IMR-90 (cell line): ENCODE measurements at regions not wholly inside any gene's neighbourhood (a gene's known extent, or its start where the extent isn't known, plus 50 kb on each side); places are given as distances from the start of the nearest gene placed in this dataset.

Source experiments
- ATAC-seq: fragments of 200-7000 bp; cut with Tn5 transposase; 2 replicates; pipeline ENCODE4 v1.9.1; 2020; ENCODE audit warnings: low read depth, mild to moderate bottlenecking, moderate library complexity
- BruUV-seq: library from RNA; stranded (reverse); fragments of 400-500 nt; replicated peaks from 2 replicates; lab custom pipeline; 2021; lab: Mats Ljungman, UMichigan
- CTCF ChIA-PET: fragments of 300-600 bp; formaldehyde crosslinking; extraction: SDS; loops from one replicate; lab custom pipeline; 2021; ENCODE audit warnings: antibody characterized with exemption; lab: Yijun Ruan, JAX
- POLR2A ChIA-PET: fragments of 300-600 bp; sonication (Branson Sonifier 250); formaldehyde crosslinking; loops from one replicate; lab custom pipeline; 2022; ENCODE audit warnings: antibody characterized with exemption; ENCODE audit not compliant: unreplicated experiment; lab: Charles Lee
- DNase-seq: peaks from one replicate; pipeline ENCODE4 v3.0.0; 2013
- H2AFZ ChIP-seq: replicated peaks from 2 replicates; pipeline ENCODE3; 2013; ENCODE audit warnings: low read length, mild to moderate bottlenecking; ENCODE audit not compliant: poor library complexity
- H2AK5ac ChIP-seq: 2 replicates; pipeline ENCODE4 v1.6.1; 2013; ENCODE audit warnings: low read depth, low read length, inconsistent platforms
- H2AK9ac ChIP-seq: replicated peaks from 2 replicates; pipeline ENCODE3; 2013; ENCODE audit warnings: mild to moderate bottlenecking, low read depth, low read length, moderate library complexity; ENCODE audit not compliant: poor library complexity
- H2BK120ac ChIP-seq: 2 replicates; pipeline ENCODE4 v1.6.1; 2013; ENCODE audit warnings: low read depth, low read length, inconsistent platforms
- H2BK15ac ChIP-seq: 3 replicates; pipeline ENCODE4 v1.6.1; 2013; ENCODE audit warnings: low read depth, low read length, inconsistent platforms
- H2BK20ac ChIP-seq: 2 replicates; pipeline ENCODE4 v1.6.1; 2013; ENCODE audit warnings: low read depth, mild to moderate bottlenecking, inconsistent platforms, low read length, moderate library complexity
- H2BK5ac ChIP-seq: 2 replicates; pipeline ENCODE4 v1.6.1; 2013; ENCODE audit warnings: mild to moderate bottlenecking, low read depth, low read length, inconsistent platforms; ENCODE audit not compliant: poor library complexity, severe bottlenecking
- H3K14ac ChIP-seq: replicated peaks from 2 replicates; pipeline ENCODE4 v1.6.1; 2013; ENCODE audit warnings: low read depth, low read length, inconsistent platforms
- H3K18ac ChIP-seq: 2 replicates; pipeline ENCODE4 v1.6.1; 2013; ENCODE audit warnings: low read depth, low read length, control low read depth
- H3K23ac ChIP-seq: 2 replicates; pipeline ENCODE4 v1.6.1; 2013; ENCODE audit warnings: low read depth, low read length, inconsistent platforms
- H3K27ac ChIP-seq: 2 replicates; pipeline ENCODE4 v1.5.1; 2013; ENCODE audit warnings: mild to moderate bottlenecking, control low read depth, low read length; ENCODE audit not compliant: insufficient read depth
- H3K27me3 ChIP-seq: 2 replicates; pipeline ENCODE4 v1.6.1; 2013; ENCODE audit warnings: low read length; ENCODE audit not compliant: control insufficient read depth, insufficient read depth
- H3K36me3 ChIP-seq: 2 replicates; pipeline ENCODE4 v1.6.1; 2013; ENCODE audit warnings: low read length, mixed read lengths; ENCODE audit not compliant: control insufficient read depth, insufficient read depth
- H3K4ac ChIP-seq: 2 replicates; pipeline ENCODE4 v1.6.1; 2013; ENCODE audit warnings: low read depth, low read length, inconsistent platforms
- H3K4me1 ChIP-seq: 2 replicates; pipeline ENCODE4 v1.6.1; 2013; ENCODE audit warnings: low read length, mixed read lengths; ENCODE audit not compliant: control insufficient read depth, insufficient read depth
- H3K4me2 ChIP-seq: 2 replicates; pipeline ENCODE4 v1.6.1; 2013; ENCODE audit warnings: low read depth, mild to moderate bottlenecking, control low read depth, low read length, moderate library complexity
- H3K4me3 ChIP-seq: 2 replicates; pipeline ENCODE4 v1.5.1; 2013; ENCODE audit warnings: low read depth, mild to moderate bottlenecking, control low read depth, low read length, moderate library complexity; ENCODE audit not compliant: insufficient read depth
- H3K56ac ChIP-seq: 2 replicates; pipeline ENCODE4 v1.6.1; 2013; ENCODE audit warnings: low read length, inconsistent platforms; ENCODE audit not compliant: insufficient read depth; ENCODE audit errors: extremely low read depth
- H3K79me1 ChIP-seq, 2 experiments: 2 replicates each; pipeline ENCODE4 v1.6.1; 2013; ENCODE audit warnings: low read length in 2 of 2, inconsistent platforms in 1 of 2, low read depth in 1 of 2
- H3K9ac ChIP-seq: 2 replicates; pipeline ENCODE4 v1.6.1; 2013; ENCODE audit warnings: low read depth, low read length, control low read depth
- H3K9me1 ChIP-seq: 2 replicates; pipeline ENCODE4 v1.6.1; 2013; ENCODE audit warnings: low read length, inconsistent platforms; ENCODE audit not compliant: insufficient read depth
- H3K9me3 ChIP-seq: 2 replicates; pipeline ENCODE4 v1.6.1; 2013; ENCODE audit warnings: low read length; ENCODE audit not compliant: control insufficient read depth, insufficient read depth
- H4K20me1 ChIP-seq: 2 replicates; pipeline ENCODE4 v1.6.1; 2013; ENCODE audit warnings: low read length, inconsistent platforms; ENCODE audit not compliant: insufficient read depth
- H4K5ac ChIP-seq: 2 replicates; pipeline ENCODE4 v1.6.1; 2013; ENCODE audit warnings: mild to moderate bottlenecking, low read depth, low read length, control low read depth
- H4K8ac ChIP-seq, 2 experiments: 2 replicates each; pipeline ENCODE4 v1.6.1; 2013; ENCODE audit warnings: low read depth in 2 of 2, low read length in 2 of 2, control low read depth in 1 of 2, inconsistent platforms in 1 of 2
- H4K91ac ChIP-seq: 2 replicates; pipeline ENCODE4 v1.6.1; 2013; ENCODE audit warnings: low read depth, low read length, inconsistent platforms; ENCODE audit not compliant: insufficient read depth
- BHLHE40 ChIP-seq: fragments of 150-350 bp; IDR thresholded peaks from 2 replicates; pipeline ENCODE4 v1.6.1; 2016; ENCODE audit warnings: mild to moderate bottlenecking, low read depth, low read length
- CEBPB ChIP-seq: IDR thresholded peaks from 2 replicates; pipeline ENCODE4 v1.6.1; 2012; ENCODE audit warnings: low read depth, low read length, improper control_type of control experiment
- CHD1 ChIP-seq: IDR thresholded peaks from 2 replicates; pipeline ENCODE4 v1.6.1; 2012; ENCODE audit warnings: low read depth, low read length, improper control_type of control experiment
- FOS ChIP-seq: fragments of 150-350 bp; IDR thresholded peaks from 2 replicates; pipeline ENCODE4 v1.6.1; 2016; ENCODE audit warnings: low read depth, low read length
- MAFK ChIP-seq: IDR thresholded peaks from 2 replicates; pipeline ENCODE4 v1.6.1; 2012; ENCODE audit warnings: low read depth, low read length, improper control_type of control experiment
- MAZ ChIP-seq: IDR thresholded peaks from 2 replicates; pipeline ENCODE4 v1.6.1; 2012; ENCODE audit warnings: low read depth, mild to moderate bottlenecking, low read length, improper control_type of control experiment, moderate library complexity, borderline replicate concordance
- MXI1 ChIP-seq: IDR thresholded peaks from 2 replicates; pipeline ENCODE4 v1.6.1; 2012; ENCODE audit warnings: low read depth, mild to moderate bottlenecking, low read length, moderate library complexity, borderline replicate concordance
- NFE2L2 ChIP-seq: fragments of 150-350 bp; IDR thresholded peaks from 2 replicates; pipeline ENCODE4 v1.6.1; 2016; ENCODE audit warnings: low read depth, mild to moderate bottlenecking, low read length
- POLR2A ChIP-seq: IDR thresholded peaks from 2 replicates; pipeline ENCODE4 v1.6.1; 2012; ENCODE audit warnings: mild to moderate bottlenecking, low read depth, low read length
- RAD21 ChIP-seq: IDR thresholded peaks from 2 replicates; pipeline ENCODE4 v1.6.1; 2012; ENCODE audit warnings: low read length, improper control_type of control experiment
- RCOR1 ChIP-seq: IDR thresholded peaks from 2 replicates; pipeline ENCODE4 v1.6.1; 2012; ENCODE audit warnings: mild to moderate bottlenecking, low read length, improper control_type of control experiment; ENCODE audit not compliant: insufficient replicate concordance
- RFX5 ChIP-seq: IDR thresholded peaks from 2 replicates; pipeline ENCODE4 v1.8.0; 2012; ENCODE audit warnings: low read depth, mild to moderate bottlenecking, low read length, moderate library complexity
- WGBS, 2 experiments: methylation state at CpG; one replicate each; pipeline versions ENCODE4 v1.1.5 to v1.1.7; 2013; ENCODE audit warnings: missing lambda C conversion rate in 2 of 2; ENCODE audit not compliant: insufficient read length in 1 of 2; ENCODE audit errors: extremely low coverage in 2 of 2; 5-methylcytosine and 5-hydroxymethylcytosine counted together
- dilution Hi-C: fragments of 300-500 bp; cut with HindIII; formaldehyde crosslinking; loops from one replicate; pipeline ENCODE4 v1.14.3; 2018; ENCODE audit warnings: low sequenced_read_pairs; ENCODE audit not compliant: unreplicated experiment
- in situ Hi-C: fragments of 300-500 bp; cut with MboI; formaldehyde crosslinking; loops from 3 replicates; pipeline ENCODE4 v1.14.3; 2019; ENCODE audit warnings: low sequenced_read_pairs, inconsistent platforms, mixed read lengths
- intact Hi-C: fragments of 100-400 bp; cut with micrococcal nuclease; formaldehyde crosslinking; loops from 2 replicates; pipeline ENCODE4 v1.10.0; 2022
- TF ChIP-seq, protein P1 (sequence below): fragments of 150-350 bp; IDR thresholded peaks from 2 replicates; pipeline ENCODE4 v1.6.1; 2017; ENCODE audit warnings: mild to moderate bottlenecking, antibody characterized with exemption, low read length, low read depth
- TF ChIP-seq, protein P2 (sequence below): conservative IDR thresholded peaks from 2 replicates; pipeline ENCODE4 v1.5.1; 2012; ENCODE audit warnings: mild to moderate bottlenecking, low read depth, low read length, improper control_type of control experiment

DNA sequence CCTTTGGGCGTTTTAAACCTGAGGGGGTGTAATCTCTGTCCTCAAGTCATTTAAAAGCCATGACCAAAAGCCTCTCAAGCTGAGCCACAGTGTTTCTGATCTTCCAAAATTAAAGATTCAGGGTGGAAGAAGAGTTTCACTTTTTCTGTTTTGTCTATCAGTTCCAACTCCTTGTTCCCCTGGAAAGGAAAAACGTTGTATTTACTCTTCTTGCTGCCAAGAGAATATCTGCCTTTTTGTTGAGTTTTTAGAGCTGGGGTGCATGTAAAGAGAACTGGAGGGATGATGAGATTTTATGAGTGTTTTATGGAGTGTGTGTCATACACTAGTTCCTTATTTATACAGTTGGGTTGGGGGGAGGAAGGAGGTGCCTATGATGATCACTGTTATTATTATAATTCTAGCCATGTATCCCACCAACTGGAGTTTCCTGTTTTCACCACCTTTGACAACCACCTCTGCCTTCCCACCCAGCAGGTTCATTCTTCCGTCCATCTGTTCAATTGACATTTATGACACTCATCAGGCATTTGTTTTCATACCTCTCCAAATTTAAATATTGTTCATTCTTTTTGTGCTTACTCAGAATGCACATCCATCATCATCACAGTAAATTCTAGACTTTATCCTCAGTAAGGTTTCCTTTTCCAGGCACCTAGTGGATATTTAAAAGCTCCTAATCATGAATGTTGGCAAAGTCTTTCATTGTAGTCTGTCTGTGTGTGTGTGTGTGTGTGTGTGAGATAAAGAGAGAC lies 97.9 kb upstream of the MPDZ start:
- Histone ChIP-seq H2BK120ac (no peak overlapping the region), H2BK20ac (no peak overlapping the region), H3K27me3 (no peaks in the 10 kb centered on the region; the same call in 1 of the 2 replicates), H2AFZ (no peak overlapping the region), H3K4me3 (no peak overlapping the region), H3K14ac (no peak overlapping the region), H3K18ac (no peak overlapping the region), H2BK15ac (no peak overlapping the region), H4K8ac (no peak overlapping the region), H2BK5ac (no peak overlapping the region), H4K5ac (no peak overlapping the region), H4K20me1 (no peaks in the 10 kb centered on the region), H3K9me3 (no peaks in the 10 kb centered on the region), H3K27ac (no peak overlapping the region), H3K23ac (no peak overlapping the region), H3K9ac (no peak overlapping the region), H3K4ac (no peak overlapping the region), H3K9me1 (no peaks in the 10 kb centered on the region), H4K91ac (no peak overlapping the region), H2AK9ac (no peak overlapping the region), H3K4me1 (no peaks in the 10 kb centered on the region), H3K79me1 (no peaks in the 10 kb centered on the region), H3K56ac (no peak overlapping the region), H2AK5ac (no peak overlapping the region), H3K36me3 (no peaks in the 10 kb centered on the region), H3K4me2 (no peak overlapping the region)
- DNase-seq (no peak), ATAC-seq (no peak)
- in situ Hi-C loops, result no loop called here
- 14% methylated on average over 1 of the region's 3 CpGs; no CpG with 5 or more reads in 1 of the 2 experiments for WGBS, 2 experiments
- TF ChIP-seq, protein P1, sequence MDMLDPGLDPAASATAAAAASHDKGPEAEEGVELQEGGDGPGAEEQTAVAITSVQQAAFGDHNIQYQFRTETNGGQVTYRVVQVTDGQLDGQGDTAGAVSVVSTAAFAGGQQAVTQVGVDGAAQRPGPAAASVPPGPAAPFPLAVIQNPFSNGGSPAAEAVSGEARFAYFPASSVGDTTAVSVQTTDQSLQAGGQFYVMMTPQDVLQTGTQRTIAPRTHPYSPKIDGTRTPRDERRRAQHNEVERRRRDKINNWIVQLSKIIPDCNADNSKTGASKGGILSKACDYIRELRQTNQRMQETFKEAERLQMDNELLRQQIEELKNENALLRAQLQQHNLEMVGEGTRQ, result no peak
- TF ChIP-seq MAFK (no peak), CHD1 (no peak), FOS (no peak), POLR2A (no peak), NFE2L2 (no peak), RFX5 (no peak), MAZ (no peak), RAD21 (no peak), MXI1 (no peak), CEBPB (no peak), BHLHE40 (no peak), RCOR1 (no peak)
- TF ChIP-seq, protein P2, sequence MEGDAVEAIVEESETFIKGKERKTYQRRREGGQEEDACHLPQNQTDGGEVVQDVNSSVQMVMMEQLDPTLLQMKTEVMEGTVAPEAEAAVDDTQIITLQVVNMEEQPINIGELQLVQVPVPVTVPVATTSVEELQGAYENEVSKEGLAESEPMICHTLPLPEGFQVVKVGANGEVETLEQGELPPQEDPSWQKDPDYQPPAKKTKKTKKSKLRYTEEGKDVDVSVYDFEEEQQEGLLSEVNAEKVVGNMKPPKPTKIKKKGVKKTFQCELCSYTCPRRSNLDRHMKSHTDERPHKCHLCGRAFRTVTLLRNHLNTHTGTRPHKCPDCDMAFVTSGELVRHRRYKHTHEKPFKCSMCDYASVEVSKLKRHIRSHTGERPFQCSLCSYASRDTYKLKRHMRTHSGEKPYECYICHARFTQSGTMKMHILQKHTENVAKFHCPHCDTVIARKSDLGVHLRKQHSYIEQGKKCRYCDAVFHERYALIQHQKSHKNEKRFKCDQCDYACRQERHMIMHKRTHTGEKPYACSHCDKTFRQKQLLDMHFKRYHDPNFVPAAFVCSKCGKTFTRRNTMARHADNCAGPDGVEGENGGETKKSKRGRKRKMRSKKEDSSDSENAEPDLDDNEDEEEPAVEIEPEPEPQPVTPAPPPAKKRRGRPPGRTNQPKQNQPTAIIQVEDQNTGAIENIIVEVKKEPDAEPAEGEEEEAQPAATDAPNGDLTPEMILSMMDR, result no peak
- intact Hi-C loops, result no loop called here
- POLR2A ChIA-PET, result no interaction called here
- CTCF ChIA-PET, result no interaction called here
- dilution Hi-C loops, result no loop called here
- no TSS peak for BruUV-seq
